Colonic mucosa (tissue), 4 donors: ENCODE measurements at regions not wholly inside any gene's neighbourhood (a gene's known extent, or its start where the extent isn't known, plus 50 kb on each side); places are given as distances from the start of the nearest gene placed in this dataset.

Experiments
- DNase-seq: peaks from one replicate; pipeline ENCODE4 v3.0.0-alpha.2; 2020
- H3K27ac ChIP-seq: fragments of 200-600 bp; one replicate; pipeline ENCODE4 v1.8.0; 2021
- H3K27me3 ChIP-seq: fragments of 200-600 bp; one replicate; pipeline ENCODE4 v1.8.0; 2021
- H3K36me3 ChIP-seq: fragments of 200-600 bp; one replicate; pipeline ENCODE4 v1.8.0; 2021
- H3K4me1 ChIP-seq: fragments of 200-600 bp; one replicate; pipeline ENCODE4 v1.8.0; 2021; ENCODE audit warnings: mild to moderate bottlenecking
- H3K4me3 ChIP-seq: fragments of 200-600 bp; one replicate; pipeline ENCODE4 v1.8.0; 2021
- H3K9ac ChIP-seq, 2 donors: one replicate each; pipeline ENCODE4 v1.7.0; 2013; ENCODE audit warnings: control low read depth in 2 of 2, low read depth in 2 of 2, low read length in 2 of 2
- H3K9me3 ChIP-seq: fragments of 200-600 bp; one replicate; pipeline ENCODE4 v1.8.0; 2021
- intact Hi-C: fragments of 100-400 bp; cut with DNase I; formaldehyde crosslinking; loops from one replicate; pipeline ENCODE4 v1.14.1; 2022
- TF ChIP-seq, protein P1 (sequence below): fragments of 200-600 bp; IDR thresholded peaks from one replicate; pipeline ENCODE4 v1.8.0; 2022; ENCODE audit warnings: antibody characterized with exemption, mild to moderate bottlenecking
- donor health status: healthy.
- donor health status: DM: no; HTN: no; CAD: no.
- donor health status: DM: no; HTN: no; CAD: no.

DNA sequence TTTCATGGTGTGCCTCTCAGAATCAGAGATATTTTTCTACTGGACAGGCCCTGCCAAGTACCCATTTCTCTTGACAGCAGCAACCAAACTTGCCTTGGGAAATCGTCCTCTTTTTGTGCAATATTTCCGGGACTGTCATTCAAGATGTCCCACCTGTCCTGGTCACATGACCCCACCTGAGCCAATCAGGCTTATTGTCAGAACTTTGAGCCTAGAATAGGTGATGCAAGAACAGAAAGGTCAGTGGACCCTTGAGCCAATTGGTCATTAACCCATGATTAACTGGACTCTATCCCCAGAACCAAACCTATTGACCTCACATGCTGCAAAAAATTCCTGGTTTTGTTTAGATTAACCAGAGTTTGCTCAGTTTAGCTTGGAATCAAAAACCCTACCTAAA is 108.3 kb upstream of the TOP1 start:
- Histone ChIP-seq H3K4me1 (no peaks in the 10 kb centered on the region), H3K9me3 (no peaks in the 10 kb centered on the region), H3K36me3 (no peaks in the 10 kb centered on the region), H3K27ac (no peak overlapping the region), H3K9ac (no peak overlapping the region), H3K4me3 (no peak overlapping the region), H3K27me3 (no peaks in the 10 kb centered on the region)
- TF ChIP-seq, protein P1, sequence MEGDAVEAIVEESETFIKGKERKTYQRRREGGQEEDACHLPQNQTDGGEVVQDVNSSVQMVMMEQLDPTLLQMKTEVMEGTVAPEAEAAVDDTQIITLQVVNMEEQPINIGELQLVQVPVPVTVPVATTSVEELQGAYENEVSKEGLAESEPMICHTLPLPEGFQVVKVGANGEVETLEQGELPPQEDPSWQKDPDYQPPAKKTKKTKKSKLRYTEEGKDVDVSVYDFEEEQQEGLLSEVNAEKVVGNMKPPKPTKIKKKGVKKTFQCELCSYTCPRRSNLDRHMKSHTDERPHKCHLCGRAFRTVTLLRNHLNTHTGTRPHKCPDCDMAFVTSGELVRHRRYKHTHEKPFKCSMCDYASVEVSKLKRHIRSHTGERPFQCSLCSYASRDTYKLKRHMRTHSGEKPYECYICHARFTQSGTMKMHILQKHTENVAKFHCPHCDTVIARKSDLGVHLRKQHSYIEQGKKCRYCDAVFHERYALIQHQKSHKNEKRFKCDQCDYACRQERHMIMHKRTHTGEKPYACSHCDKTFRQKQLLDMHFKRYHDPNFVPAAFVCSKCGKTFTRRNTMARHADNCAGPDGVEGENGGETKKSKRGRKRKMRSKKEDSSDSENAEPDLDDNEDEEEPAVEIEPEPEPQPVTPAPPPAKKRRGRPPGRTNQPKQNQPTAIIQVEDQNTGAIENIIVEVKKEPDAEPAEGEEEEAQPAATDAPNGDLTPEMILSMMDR, result no peak
- intact Hi-C loops, result no loop called here
- DNase-seq, result no peak

DNA sequence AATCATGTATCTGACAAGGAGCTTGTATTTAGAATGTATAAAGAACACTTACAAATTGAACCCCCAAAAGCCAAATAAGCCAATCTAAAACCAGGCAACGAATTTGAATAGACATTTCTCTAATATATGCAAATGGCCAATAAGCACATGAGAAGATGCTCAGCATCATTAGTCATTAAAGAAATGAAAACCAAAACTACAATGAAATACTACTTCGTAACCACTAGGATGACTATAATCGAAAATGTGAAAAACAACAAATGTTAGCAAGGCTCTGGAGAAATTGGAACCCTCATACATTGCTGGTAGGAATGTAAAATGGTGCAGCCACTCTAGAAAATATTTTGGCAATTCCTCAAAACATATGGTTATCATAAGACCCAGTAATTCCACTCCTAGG is 105.8 kb upstream of the TOP1 start:
- H3K4me3 ChIP-seq, result no peak overlapping the region
- TF ChIP-seq, protein P1, result no peak
- no peaks in the 10 kb centered on the region for H3K9me3 ChIP-seq
- H3K27ac ChIP-seq, result no peak overlapping the region
- H3K27me3 ChIP-seq, result no peaks in the 10 kb centered on the region
- intact Hi-C loops, result no loop called here
- no peak for DNase-seq
- H3K9ac ChIP-seq, result no peak overlapping the region
- no peaks in the 10 kb centered on the region for H3K4me1 ChIP-seq
- H3K36me3 ChIP-seq, result no peaks in the 10 kb centered on the region

DNA sequence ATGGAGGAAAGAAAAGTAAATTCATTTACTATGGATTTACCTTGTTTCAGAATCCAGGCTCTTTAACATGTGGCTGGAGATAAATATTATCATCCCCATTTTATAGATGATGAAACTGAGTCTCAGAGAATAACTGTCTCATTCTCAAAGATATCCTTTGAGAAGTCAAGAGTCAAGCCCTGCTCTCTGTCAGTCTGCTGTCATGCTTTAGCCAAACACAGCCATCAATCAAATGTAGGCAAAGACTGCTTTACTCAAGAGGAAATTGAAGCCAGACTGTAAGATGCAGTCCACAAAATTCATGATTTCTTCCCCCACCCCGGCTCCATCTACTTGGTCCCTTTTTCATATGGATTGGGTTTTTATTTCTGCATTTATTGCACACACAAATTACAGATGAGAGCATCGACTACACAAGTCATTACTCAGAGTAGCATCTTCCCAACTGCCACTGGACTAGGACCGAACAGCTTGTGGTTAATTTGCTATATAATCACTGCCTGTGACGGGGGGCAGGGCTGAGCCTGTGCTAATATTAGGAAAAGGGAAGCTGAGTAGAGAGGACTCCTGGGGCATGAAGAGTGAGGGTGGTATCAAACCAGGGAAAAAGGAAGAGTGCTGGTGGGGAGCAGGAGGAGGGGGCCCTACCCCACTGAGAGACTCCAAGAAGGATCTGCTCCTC is 102.7 kb upstream of the TOP1 start:
- no peak overlapping the region for H3K9ac ChIP-seq
- intact Hi-C loops, result no loop called here
- H3K36me3 ChIP-seq, result no peaks in the 10 kb centered on the region
- H3K9me3 ChIP-seq, result no peaks in the 10 kb centered on the region
- no peak overlapping the region for H3K4me3 ChIP-seq
- no peaks in the 10 kb centered on the region for H3K27me3 ChIP-seq
- H3K27ac ChIP-seq, result no peak overlapping the region
- DNase-seq, result no peak
- TF ChIP-seq, protein P1, result no peak
- no peaks in the 10 kb centered on the region for H3K4me1 ChIP-seq

DNA sequence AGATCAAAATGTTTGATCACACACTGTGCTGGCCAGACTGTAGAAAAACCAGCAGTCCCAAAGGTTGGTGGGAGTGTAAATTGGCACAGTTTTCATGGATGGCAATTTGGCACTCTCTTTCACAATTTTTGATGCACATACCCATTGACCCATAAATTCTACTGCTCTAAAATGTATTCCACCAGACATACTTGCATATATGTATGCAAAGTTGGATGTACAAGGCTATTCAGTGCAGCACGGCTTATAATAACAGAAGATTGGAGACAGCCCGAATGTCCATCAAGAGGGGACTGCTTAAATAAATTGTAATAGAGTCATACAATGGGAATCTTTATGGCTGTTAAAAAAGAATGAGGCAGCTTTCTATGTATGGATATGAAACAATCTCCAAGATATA is 101.7 kb upstream of the TOP1 start:
- H3K4me1 ChIP-seq, result no peaks in the 10 kb centered on the region
- TF ChIP-seq, protein P1, result no peak
- H3K27me3 ChIP-seq, result no peaks in the 10 kb centered on the region
- no peak overlapping the region for H3K9ac ChIP-seq
- no peak overlapping the region for H3K4me3 ChIP-seq
- no peak for DNase-seq
- H3K27ac ChIP-seq, result no peak overlapping the region
- intact Hi-C loops, result no loop called here
- H3K36me3 ChIP-seq, result no peaks in the 10 kb centered on the region
- no peaks in the 10 kb centered on the region for H3K9me3 ChIP-seq

DNA sequence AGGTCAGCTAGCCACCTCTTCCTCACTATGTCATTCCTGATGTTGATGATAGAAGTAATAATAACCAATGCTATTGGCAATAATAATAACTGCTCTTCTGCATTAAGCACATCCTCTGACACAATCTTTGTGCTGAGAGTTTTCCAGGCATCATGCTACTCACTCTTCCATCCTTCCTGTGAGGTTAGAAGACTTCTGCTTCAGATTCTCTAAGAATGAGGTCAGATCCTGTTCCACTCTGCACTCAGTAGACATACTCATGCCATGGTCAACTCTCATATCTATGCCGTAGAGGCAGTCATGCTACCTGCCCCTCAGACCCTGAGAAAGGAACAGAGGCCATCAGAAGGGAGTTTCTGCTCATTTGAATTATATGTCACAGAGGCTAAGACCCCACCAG is 98.1 kb upstream of the TOP1 start:
- Histone ChIP-seq H3K9ac (no peak overlapping the region), H3K27ac (no peak overlapping the region), H3K9me3 (no peaks in the 10 kb centered on the region), H3K4me1 (no peaks in the 10 kb centered on the region), H3K27me3 (no peaks in the 10 kb centered on the region), H3K4me3 (no peak overlapping the region), H3K36me3 (no peaks in the 10 kb centered on the region)
- TF ChIP-seq, protein P1, result no peak
- intact Hi-C loops, result no loop called here
- DNase-seq, result no peak
